SK-N-SH (cell line): ENCODE measurements at regions not wholly inside any gene's neighbourhood (a gene's known extent, or its start where the extent isn't known, plus 50 kb on each side); places are given as distances from the start of the nearest gene placed in this dataset.

Experiments used
- CTCF ChIA-PET: fragments of 300-600, 350-600 bp; formaldehyde crosslinking; extraction: SDS; loops from one replicate; lab custom pipeline; 2021; lab: Yijun Ruan, JAX
- POLR2A ChIA-PET: fragments of 350-600 bp; sonication (Branson Sonifier 250); formaldehyde crosslinking; extraction: SDS; loops from one replicate; lab custom pipeline; 2020; ENCODE audit warnings: antibody characterized with exemption, inconsistent platforms; lab: Yijun Ruan, JAX
- DNase-seq: peaks from one replicate; pipeline ENCODE4 v3.0.0; 2012
- H2AFZ ChIP-seq: fragments of 200-600 bp; sonication (generic); 2 replicates; pipeline ENCODE4 v1.8.1; 2016; ENCODE audit warnings: antibody characterized with exemption, mild to moderate bottlenecking, low read depth
- H3F3A ChIP-seq: fragments of 200-600 bp; sonication (generic); replicated peaks from 2 replicates; pipeline ENCODE3; 2016; ENCODE audit warnings: antibody characterized with exemption, mild to moderate bottlenecking; ENCODE audit not compliant: insufficient read depth
- H3K27ac ChIP-seq, 2 experiments: fragments of 200-500 bp in 1 of 2; fragments of 200-600 bp in 1 of 2; sonication (Bioruptor generic) in 1 of 2; sonication (generic), shearing (Covaris generic) in 1 of 2; 2 replicates each; pipeline versions ENCODE4 v1.5.1 to v1.6.1; 2014 to 2016; ENCODE audit warnings: low read depth in 2 of 2, inconsistent platforms in 1 of 2, low read length in 1 of 2, mild to moderate bottlenecking in 1 of 2, mixed read lengths in 1 of 2
- H3K27me3 ChIP-seq: fragments of 200-600 bp; sonication (generic), shearing (Covaris generic); 2 replicates; pipeline ENCODE4 v1.6.1; 2016; ENCODE audit warnings: mixed run types; ENCODE audit not compliant: insufficient read depth
- H3K36me3 ChIP-seq, 2 experiments: fragments of 200-500 bp in 1 of 2; fragments of 200-600 bp in 1 of 2; sonication (Bioruptor generic) in 1 of 2; sonication (generic) in 1 of 2; replicated peaks in 1 of 2; 2 replicates each; pipeline versions ENCODE3 to v1.5.1; 2014 to 2016; ENCODE audit warnings: low read length in 1 of 2, mild to moderate bottlenecking in 1 of 2; ENCODE audit not compliant: insufficient read depth in 2 of 2, control insufficient read depth in 1 of 2
- H3K4me1 ChIP-seq, 2 experiments: fragments of 200-500 bp in 1 of 2; fragments of 200-600 bp in 1 of 2; sonication (Bioruptor generic) in 1 of 2; sonication (generic), shearing (Covaris generic) in 1 of 2; 2 replicates each; pipeline versions ENCODE4 v1.5.1 to v1.6.1; 2014 to 2016; ENCODE audit warnings: low read depth in 1 of 2, low read length in 1 of 2, mixed run types in 1 of 2; ENCODE audit not compliant: insufficient read depth in 2 of 2, control insufficient read depth in 1 of 2
- H3K4me2 ChIP-seq: fragments of 200-600 bp; sonication (generic), shearing (Covaris generic); 2 replicates; pipeline ENCODE4 v1.6.1; 2017; ENCODE audit warnings: mixed run types
- H3K4me3 ChIP-seq, 2 experiments: fragments of 200-500 bp in 1 of 2; fragments of 200-600 bp in 1 of 2; sonication (Bioruptor generic) in 1 of 2; sonication (generic), shearing (Covaris generic) in 1 of 2; 2 replicates each; pipeline versions ENCODE4 v1.5.1 to v1.8.1; 2014 to 2016; ENCODE audit warnings: low read depth in 2 of 2, inconsistent platforms in 1 of 2, low read length in 1 of 2, mild to moderate bottlenecking in 1 of 2, mixed read lengths in 1 of 2, moderate library complexity in 1 of 2
- H3K79me2 ChIP-seq: fragments of 200-600 bp; sonication (generic); 2 replicates; pipeline ENCODE4 v1.8.1; 2017; ENCODE audit warnings: mild to moderate bottlenecking; ENCODE audit not compliant: insufficient read depth
- H3K9ac ChIP-seq: fragments of 200-600 bp; sonication (generic); 2 replicates; pipeline ENCODE4 v1.6.1; 2017; ENCODE audit warnings: mixed run types
- H3K9me2 ChIP-seq: fragments of 200-600 bp; sonication (generic); 2 replicates; pipeline ENCODE4 v1.6.1; 2017; ENCODE audit warnings: mixed run types
- H3K9me3 ChIP-seq: fragments of 200-600 bp; sonication (generic); 2 replicates; pipeline ENCODE4 v1.6.1; 2017; ENCODE audit warnings: mixed run types, mild to moderate bottlenecking, moderate library complexity
- H4K20me1 ChIP-seq: fragments of 200-600 bp; sonication (generic); 2 replicates; pipeline ENCODE4 v1.6.1; 2017; ENCODE audit warnings: mild to moderate bottlenecking, mixed run types; ENCODE audit not compliant: insufficient read depth
- CTCF ChIP-seq: fragments of 200-600 bp; sonication (generic); IDR thresholded peaks from 2 replicates; pipeline ENCODE4 v1.6.1; 2017; ENCODE audit warnings: antibody characterized with exemption, mild to moderate bottlenecking, moderate library complexity
- GABPA ChIP-seq: IDR thresholded peaks from 2 replicates; pipeline ENCODE4 v1.4.0; 2012; ENCODE audit warnings: low read depth, mild to moderate bottlenecking
- JUND ChIP-seq: IDR thresholded peaks from 2 replicates; pipeline ENCODE4 v1.4.0; 2012
- MEF2A ChIP-seq: IDR thresholded peaks from 2 replicates; pipeline ENCODE4 v1.4.0; 2012; ENCODE audit warnings: low read depth, borderline replicate concordance
- MXI1 ChIP-seq: IDR thresholded peaks from 2 replicates; pipeline ENCODE4 v1.6.1; 2012; ENCODE audit warnings: mild to moderate bottlenecking, low read depth, low read length, improper control_type of control experiment
- RAD21 ChIP-seq: IDR thresholded peaks from 2 replicates; pipeline ENCODE4 v1.6.1; 2012; ENCODE audit warnings: mild to moderate bottlenecking, low read length
- RCOR1 ChIP-seq: fragments of 150-350 bp; IDR thresholded peaks from 2 replicates; pipeline ENCODE4 v1.6.1; 2017; ENCODE audit warnings: antibody characterized with exemption, low read length
- REST ChIP-seq: IDR thresholded peaks from 2 replicates; pipeline ENCODE4 v1.6.1; 2012; ENCODE audit warnings: mild to moderate bottlenecking, low read depth, low read length, moderate library complexity
- RFX5 ChIP-seq: IDR thresholded peaks from 2 replicates; pipeline ENCODE4 v1.6.1; 2012; ENCODE audit warnings: mild to moderate bottlenecking, improper control_type of control experiment, low read length
- SMC3 ChIP-seq: IDR thresholded peaks from 2 replicates; pipeline ENCODE4 v1.6.1; 2012; ENCODE audit warnings: low read depth, low read length, improper control_type of control experiment
- WGBS: methylation state at CpG from one replicate; pipeline ENCODE4 v1.1.6; 2017; ENCODE audit warnings: low lambda C conversion rate; 5-methylcytosine and 5-hydroxymethylcytosine counted together

GRCh38 chr11:30131535-30131934 is 99.3 kb upstream of the FSHB start:
- Histone ChIP-seq H3F3A (no peaks in the 10 kb centered on the region), H3K9me3 (no peaks in the 10 kb centered on the region), H3K4me2 (no peak overlapping the region), H3K27me3 (no peaks in the 10 kb centered on the region), H3K9ac (no peak overlapping the region), H3K27ac (no peak overlapping the region), H3K79me2 (no peaks in the 10 kb centered on the region), H3K4me1 (no peaks in the 10 kb centered on the region), H2AFZ (no peak overlapping the region), H3K36me3 (no peaks in the 10 kb centered on the region), H4K20me1 (no peaks in the 10 kb centered on the region), H3K9me2 (no peaks in the 10 kb centered on the region), H3K4me3 (no peak overlapping the region)
- TF ChIP-seq MXI1 (no peak), RAD21 (peak; percentile 15; the same call in 1 of the 2 replicates), GABPA (no peak), MEF2A (no peak), CTCF (peak; percentile 42)
- DNase-seq: no peak
- ChIA-PET POLR2A (no interaction called here), CTCF (interaction anchor here (9.3 kb wide), 1 partner anchor 11 kb away, joined by 128 read pairs; no protein-coding TSS in a partner anchor)
- WGBS: 18% methylated on average over 2 of the region's 2 CpGs

- H3K4me3 ChIP-seq: no peak overlapping the region
Observed at GRCh38 chr11:30133281-30133680, 97.5 kb upstream of the FSHB start.

More at GRCh38 chr11:30133281-30133680, 97.5 kb upstream of the FSHB start:
- Histone ChIP-seq H3K27ac (no peak overlapping the region), H3K4me1 (no peaks in the 10 kb centered on the region), H3F3A (no peaks in the 10 kb centered on the region), H3K9me2 (no peaks in the 10 kb centered on the region), H3K36me3 (no peaks in the 10 kb centered on the region), H2AFZ (no peak overlapping the region), H3K9me3 (no peaks in the 10 kb centered on the region), H3K9ac (no peak overlapping the region), H3K4me2 (no peak overlapping the region), H3K79me2 (no peaks in the 10 kb centered on the region), H3K27me3 (no peaks in the 10 kb centered on the region), H4K20me1 (no peaks in the 10 kb centered on the region)
- POLR2A ChIA-PET: no interaction called here
- 14% methylated on average over 4 of the region's 4 CpGs for WGBS
- CTCF ChIA-PET: interaction anchor here (1.4 to 9.3 kb wide), 2 partner anchors 10 to 20 kb away, joined by 4 to 128 read pairs; no protein-coding TSS in a partner anchor
- TF ChIP-seq MXI1 (no peak), RCOR1 (no peak), REST (no peak), JUND (no peak), RFX5 (no peak), SMC3 (no peak)
- DNase-seq: no peak
